HG03025 (cell line): ENCODE measurements at regions not wholly inside any gene's neighbourhood (a gene's known extent, or its start where the extent isn't known, plus 50 kb on each side); places are given as distances from the start of the nearest gene placed in this dataset.

ENCODE experiments used
- ATAC-seq: cut with Tn5 transposase; IDR thresholded peaks from one replicate; pipeline ENCODE4 v1.9.1; 2021; ENCODE audit warnings: mild to moderate bottlenecking, moderate library complexity; ENCODE audit not compliant: unreplicated experiment, low FRiP score

DNA sequence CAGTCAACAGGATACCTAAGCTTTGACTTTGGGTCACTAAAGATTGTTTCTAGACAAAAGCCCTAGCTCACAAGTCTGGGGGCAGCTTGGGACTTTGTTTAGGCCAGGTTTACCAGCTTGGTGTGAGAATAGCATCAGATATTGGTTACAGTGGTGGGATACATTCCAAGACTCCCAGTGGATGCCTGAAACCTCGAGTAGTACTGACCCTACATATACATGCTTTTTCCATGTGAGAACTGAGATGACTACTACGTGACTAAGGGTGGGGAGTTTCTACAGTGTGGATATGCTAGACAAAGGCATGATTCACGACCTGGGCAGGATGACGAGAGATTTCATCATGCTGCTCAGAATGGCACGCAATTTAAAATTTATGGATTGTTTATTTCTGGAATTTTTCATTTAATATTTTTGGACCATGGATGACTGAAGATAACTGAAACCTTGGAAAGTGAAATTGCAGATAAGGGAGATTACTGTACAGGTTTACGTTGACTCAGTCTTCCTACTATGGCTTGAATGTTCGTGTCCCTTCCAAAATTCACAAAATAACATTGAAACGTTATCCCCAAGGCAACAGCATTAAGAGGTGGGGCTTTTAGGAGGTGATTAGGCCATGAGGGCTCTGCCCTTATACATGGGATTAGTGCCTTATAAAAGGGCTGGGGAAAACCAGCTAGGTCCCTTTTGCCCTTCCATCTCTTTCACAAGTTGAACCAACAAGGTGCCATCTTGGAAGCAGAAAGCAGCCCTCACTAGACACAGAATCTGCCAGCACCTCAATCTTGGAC is 50.2 kb upstream of the CTAGE1 start:
- ATAC-seq: no peak

DNA sequence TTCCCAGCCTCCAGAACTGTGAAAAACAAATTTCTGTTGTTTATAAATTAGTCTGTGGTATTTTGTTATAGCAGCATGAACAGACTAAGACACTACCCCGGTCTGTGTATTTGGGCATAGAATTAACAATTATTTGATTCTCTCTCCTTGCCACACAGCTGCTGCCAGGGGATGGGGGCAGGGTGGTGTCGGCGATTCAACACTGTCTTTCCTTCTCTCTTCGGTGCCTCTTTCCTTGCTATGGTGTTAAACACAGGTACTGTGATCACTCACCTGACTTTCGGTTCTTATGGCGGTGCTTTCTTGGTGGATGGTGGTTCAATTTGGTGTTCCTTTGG is 50.8 kb upstream of the CTAGE1 start:
- no peak for ATAC-seq

DNA sequence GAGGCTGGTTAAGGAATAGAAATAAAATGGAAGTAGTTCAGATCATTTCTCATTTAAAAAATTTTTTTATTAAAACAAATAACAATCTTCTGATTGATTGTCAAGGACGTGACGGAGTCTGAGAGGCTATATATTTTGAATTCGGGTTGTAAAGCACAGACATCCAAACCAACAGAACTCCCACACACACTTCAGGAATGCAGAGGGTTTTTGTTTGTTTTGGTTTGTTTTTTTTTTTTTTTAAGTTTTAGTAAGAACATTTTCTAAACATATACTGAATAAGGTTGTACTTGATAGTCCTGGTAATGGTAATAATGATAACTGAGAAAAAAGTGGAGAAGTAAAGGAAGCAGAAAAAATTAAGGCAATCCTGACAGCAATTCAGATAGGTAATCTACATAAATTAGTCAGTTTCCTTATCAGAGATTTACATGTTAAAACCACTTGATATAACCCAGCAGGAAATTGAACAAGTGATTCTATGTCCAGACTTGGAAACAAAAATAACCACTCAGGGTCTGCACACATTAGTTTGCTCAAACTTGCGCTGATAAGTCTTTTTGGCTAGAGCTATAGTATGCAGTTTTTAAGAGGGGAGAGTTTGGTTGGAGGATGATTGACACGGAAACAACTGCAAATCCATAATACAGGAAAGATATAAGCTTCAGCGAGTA is 51.5 kb upstream of the CTAGE1 start:
- ATAC-seq: no peak

DNA sequence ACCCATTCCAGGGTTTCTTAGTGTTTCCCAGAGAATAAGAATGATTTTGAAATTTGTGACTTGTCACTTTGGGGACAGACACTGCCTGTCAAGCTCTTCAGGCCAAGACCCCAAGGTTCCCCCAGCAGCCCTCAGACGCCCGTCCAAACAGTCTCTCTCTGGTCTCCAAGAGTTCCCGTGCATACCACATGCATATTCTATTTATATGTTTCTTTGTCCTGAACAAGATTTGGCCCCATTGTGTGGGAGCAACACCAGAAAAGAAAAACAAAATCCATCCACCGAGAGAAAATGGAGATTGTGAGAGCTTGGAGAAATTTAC is 52.2 kb upstream of the CTAGE1 start:
- ATAC-seq: no peak

DNA sequence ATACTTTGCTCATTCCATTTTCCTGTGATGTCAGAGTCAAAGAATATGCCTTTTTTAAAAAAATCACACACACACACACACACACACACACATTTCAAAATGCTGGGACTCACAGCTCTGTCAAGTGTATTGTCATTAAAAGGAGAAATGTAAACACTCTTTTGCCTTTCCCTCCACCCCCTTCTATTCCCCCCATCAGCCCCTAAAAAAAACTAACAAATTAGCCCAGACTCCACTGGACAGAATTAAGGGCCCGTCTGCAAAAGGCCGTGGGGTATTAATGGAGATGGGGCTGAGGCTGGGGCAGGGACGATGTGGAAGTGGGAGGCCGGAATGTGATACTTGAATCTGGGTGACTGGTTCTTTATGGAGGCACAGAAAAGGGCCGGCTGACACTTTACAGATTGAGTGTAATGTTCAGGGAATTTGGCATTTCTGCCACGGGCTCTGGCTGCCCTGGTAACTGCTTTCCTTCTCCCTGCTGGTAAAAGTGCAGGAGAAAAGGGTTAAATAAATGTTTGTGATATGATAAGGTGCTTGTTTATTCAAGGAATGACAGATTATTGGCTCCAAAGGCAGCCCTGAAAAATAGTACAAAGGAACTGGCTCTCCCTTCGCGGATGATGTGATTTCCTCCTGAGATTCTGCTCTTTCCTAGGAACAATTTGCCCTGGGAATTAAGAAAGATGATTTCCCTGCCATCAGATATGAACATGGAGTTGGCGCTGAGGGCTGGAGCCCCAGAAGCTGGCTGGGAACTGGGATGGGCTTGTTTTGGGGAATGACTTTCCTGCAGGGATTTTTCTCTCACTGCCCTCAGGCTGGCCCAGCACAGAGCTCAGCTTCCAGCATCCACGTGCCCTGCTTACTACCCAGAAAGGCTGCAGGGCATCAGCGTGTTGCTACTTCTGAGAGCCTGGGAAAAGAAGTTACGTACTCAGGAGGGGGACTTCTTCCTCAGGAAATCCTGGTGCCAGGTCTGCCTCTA is 52.8 kb upstream of the CTAGE1 start:
- ATAC-seq: no peak

DNA sequence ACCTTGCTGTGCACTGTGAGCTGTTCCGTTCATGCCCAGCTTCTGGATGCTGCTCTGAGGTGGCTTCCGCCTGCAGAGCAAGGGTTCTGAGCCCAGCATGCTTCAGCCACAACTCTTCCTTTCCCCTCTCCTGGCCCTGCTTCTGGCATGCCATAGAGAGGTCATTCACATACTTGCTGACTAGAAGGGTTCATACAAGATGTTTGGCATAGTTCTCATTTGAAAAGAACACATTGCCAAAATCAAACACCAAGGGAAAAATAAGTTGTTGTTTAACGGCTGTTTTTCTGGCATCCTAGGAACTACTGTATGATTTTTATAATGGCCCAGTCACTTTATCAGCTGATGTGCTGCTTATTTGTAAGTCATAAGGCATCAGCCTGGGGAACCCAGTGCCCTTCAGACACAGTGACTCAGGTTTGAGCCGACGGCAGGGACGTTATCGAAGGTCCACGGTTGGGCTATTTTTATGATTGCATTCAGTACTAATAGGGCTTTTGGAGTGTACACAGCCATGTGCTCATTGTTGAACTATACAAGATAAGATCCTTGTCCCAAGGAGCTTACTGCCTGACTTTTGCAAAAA is 53.9 kb upstream of the CTAGE1 start:
- ATAC-seq: no peak

DNA sequence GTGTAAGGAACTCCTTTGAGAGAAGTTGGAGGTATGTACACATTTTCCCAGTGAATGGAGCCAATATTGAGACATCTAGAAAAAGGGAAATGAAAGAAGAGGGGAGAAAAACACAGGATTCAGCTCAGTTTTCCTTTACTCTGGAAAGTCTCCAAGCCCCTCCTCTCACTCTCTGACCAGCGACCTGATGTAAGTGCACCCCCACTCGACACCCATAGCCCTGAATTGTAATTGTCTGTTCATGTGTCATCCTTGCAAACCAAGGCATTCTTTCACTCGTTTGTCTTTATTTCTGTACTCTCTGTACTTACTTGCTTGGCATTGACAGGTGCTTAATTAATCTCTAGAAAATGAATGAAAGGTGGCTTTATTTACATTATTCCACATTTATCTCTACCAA is 55.7 kb upstream of the CTAGE1 start:
- ATAC-seq: no peak

DNA sequence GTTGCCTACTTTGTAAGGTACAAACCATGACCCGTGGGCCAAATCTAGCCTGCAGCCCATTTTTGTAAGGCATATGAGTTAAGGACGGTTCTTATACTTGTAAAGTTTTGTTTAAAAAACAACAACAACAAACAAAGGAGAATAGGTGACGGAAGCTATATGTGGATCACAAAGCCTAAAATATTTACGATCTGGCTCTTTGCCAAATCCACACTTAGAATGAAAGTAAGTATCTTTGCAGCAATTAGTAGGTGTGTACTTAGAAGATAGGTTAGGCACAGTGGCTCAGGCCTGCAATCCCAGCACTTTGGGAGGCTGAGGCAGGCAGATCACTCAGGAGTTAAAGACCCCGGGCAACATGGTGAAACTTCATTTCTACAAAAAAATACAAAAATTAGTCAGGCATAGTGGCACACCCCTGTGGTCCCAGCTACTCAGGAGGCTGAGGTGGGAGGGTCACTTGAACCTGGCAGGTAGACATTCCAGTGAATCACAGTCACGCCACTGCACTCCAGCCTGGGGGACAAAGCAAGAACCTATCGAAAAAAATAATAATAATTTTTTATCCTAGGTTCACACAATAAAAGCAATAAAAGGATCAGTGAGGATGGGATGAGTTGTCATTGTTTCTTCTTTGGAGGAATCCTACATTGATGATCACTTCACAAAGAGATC is 57.8 kb upstream of the CTAGE1 start:
- no peak for ATAC-seq

DNA sequence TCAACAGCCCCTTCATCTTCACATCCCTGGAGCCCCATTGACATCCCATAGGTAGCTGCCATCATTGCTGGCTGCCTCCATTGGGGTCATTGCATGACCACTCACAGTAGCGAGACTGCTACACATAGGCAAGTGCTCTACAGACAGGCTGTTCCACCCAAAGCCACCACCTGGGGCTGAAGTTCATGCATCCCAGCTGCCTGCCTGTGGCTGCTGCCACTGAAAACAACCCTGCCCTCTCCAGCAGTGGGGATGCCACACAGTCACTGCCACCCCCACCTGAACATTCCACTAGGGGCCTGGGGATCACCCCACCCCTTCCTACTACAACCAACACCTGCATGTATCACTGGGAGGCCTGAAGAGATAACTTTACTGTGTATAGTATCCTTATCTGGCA is 59.5 kb upstream of the CTAGE1 start:
- ATAC-seq: no peak

DNA sequence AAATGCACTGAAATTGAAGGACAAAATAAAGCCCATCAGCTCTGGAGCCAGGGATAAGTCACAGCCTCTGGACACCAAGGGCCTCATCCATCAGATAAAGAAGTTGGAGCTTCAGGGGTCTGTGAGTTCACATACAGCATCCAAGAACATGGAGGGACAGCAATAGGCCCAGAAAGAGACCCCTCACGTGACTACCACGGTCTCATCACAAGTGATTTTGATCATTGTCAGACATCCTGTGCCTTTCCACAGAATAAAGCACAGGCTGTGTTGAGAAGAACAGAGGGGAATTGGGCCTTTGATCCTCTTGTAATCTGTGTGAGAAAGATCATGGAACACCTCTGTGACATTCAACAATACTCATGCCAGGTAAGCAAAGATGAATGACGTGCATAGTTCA is 65.2 kb upstream of the CTAGE1 start:
- ATAC-seq: no peak

DNA sequence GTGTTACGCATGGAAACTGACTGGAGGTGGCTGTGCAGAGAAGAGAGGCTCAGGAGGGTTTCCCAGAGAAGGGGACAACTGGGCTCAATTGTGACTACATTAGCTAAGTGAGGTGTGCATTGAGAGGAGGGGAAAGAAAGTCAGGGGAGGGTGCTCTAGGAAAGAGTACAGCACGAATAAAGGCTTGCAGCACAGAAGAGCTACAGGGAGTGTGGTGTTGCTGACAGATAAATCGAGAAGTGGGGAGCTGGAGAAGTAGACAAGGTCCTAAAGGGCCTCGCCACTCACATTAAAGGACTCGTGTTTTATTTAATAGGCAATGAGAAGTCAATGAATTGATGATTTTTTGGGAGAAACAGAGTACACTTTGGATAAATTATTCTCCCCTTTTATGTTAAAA is 65.7 kb upstream of the CTAGE1 start:
- ATAC-seq: no peak

DNA sequence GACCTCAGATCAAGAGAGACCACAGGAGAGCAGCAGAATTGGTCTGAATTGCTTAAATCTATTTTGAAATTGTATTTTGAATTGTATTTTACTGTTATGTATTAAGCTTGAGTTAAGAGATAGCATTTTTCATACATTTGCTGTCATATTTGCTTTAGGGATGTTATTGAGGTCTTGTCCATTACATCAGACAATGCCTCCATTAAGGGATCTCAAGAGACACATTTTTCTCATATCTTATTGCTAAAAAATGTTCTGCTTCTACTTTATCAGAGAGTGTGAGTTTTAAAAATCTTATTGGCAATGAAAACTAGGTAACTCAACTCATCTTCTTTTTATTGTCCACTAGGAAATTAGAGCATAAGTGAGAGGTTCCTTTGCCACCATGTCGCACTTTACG is 66.8 kb upstream of the CTAGE1 start:
- ATAC-seq: no peak

DNA sequence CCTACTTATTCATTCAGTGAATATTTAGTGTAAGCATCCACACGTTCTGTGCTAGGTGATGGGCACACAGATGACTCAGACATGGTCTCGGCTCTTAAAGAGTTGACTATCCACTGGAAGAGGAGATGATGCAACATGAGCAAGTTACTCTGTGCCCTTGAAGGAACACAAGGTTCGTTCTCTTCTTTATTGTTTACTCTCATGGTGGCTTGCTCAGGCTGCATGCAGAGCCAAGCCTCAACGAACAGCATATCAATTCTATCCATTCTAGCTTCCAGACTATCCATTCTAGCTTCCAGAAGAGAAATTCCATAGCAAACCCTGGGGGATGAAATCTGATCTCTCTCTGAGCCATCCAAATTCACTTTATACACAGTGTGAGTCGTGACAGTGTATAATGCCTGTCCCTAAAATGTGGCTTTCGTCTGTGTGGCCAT is 68.1 kb upstream of the CTAGE1 start:
- ATAC-seq: no peak

DNA sequence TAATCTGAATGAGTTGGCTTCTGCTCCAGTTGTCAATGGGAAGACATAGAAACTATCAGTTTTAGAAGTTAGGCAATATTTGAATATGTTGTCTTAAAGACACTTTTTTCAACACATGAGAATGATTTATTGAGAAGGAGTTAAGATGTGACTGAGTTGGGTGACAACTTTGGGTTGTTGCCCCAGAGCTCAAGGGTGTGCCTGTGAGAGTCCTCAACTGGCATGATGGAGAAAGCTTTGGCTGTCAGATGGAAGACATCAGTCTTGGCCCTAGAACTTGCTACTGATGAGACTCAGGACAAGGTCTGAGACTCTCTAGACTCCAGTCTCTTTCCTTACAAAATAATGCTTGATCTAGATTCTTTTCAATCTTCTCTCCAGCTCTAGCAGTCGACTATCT is 69.0 kb upstream of the CTAGE1 start:
- no peak for ATAC-seq

DNA sequence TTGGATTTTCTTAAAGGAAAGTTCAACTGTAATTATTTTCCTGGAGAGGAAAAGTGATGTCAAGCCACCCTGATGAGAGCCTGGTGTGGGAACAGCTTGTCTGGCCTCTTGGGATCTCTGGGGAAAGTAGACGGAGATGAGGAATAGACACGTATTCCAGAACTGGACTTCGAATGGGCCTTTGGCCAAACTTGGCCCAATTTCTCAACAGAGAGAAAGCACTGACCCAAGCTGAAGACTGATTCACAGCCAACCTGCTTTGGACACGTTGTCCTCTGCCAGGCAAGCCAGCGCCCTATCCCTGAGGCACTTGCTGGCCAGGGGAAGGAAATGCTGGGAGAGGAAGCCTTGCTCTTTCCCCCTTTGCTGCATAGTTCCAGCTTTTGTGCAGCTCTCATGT is 70.8 kb upstream of the CTAGE1 start:
- ATAC-seq: no peak

DNA sequence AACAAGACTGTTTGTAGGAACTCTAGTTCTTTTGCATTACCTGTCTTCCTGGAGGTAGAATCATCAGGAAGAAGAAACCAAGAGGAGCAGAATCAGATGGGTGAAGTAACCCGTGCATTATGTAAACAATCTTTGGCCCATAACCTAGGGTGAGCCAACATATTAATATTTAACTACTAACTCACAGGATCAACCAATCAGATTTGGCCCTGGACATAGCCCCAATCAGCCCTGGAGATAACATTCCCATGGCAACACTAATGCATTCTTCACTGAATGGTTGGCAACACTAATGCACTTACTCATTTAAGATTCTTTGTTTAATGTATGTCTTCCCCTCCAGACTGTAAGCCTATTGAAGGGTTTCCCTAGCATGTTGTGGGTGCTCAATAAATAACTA is 72.0 kb upstream of the CTAGE1 start:
- ATAC-seq: no peak

DNA sequence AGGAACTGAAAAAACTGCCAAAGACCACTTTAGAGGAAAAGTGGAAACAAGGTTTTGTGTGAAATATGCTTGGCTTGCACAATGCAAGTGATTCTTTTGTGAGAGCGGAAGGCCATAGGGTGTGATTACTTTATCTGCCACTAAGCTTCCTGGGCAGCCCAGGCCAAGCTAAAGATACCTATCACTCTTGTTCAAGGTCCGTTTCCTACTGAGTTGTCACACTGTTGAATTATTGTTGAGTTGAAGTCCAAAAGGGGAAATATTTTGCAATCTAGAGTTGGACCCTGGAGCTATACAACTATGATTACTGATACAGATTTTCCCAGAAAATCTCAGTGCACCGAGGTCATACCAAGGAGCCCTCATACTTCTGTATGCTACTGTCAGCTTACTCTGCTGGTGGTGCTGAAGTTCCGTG is 72.7 kb upstream of the CTAGE1 start:
- ATAC-seq: no peak

DNA sequence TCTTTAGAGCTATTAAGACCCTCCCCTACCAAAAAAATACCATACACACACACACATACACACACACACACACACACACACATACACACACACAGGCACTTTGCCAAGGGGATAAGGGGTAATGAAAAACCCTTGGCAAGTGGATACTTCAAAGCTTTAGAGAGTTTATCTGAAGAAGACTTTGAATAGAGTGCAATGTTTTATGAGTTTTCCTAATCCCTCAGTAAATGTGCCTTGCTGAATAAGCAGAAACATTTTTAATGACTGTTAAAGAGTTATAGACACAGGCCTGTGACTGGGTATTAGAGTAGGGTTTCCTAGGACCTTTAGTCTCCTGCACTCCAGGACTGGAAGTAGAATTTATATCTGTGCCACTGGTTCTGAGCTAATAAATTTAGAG is 75.5 kb upstream of the CTAGE1 start:
- no peak for ATAC-seq

DNA sequence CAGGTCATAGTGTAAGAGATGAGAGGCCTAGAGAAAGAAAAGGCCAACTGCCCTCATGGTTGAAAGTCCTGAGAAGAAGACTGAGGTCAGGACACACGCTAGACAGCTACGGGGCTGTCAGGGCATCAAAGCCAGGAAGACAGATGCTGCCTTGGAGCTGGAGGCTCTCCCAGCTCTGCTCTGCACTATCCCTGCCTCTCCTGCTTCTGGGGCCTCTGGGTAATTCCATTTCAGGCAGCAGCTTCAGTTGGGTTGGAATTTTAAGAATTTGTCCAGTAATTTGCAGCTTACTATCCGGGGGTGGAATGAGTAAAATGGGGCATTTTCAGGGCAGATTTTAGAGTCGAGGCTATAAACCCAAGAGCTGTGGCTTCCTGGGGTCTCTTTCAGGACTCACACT is 76.2 kb upstream of the CTAGE1 start:
- ATAC-seq: no peak

DNA sequence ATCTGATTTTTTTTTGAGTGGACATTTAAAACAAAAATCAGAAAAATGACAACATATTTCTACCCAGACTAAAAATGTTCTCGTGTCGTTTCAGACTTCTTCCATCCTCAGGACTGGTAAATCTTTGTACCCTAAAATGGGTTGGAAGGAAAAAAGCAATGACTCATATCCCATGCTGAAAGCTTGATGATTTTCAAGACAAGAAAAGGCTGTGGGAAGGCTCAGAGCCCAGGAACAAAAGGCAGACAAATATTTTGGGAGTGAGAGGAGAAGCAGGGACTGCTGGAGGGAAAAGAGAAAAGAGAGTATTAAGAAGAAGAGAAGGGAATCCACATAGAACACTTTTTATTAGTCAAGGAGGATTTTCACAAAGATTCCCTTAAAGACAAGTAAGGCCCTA is 77.1 kb upstream of the CTAGE1 start:
- ATAC-seq: no peak
